ENCODE measurements at regions not wholly inside any gene's neighbourhood (a gene's known extent, or its start where the extent isn't known, plus 50 kb on each side); places are given as distances from the start of the nearest gene placed in this dataset.

GRCh38 chr3:66588340-66588847 is 87.6 kb upstream of the LRIG1 start:
- TF ChIP-seq EZH2 (IDR thresholded peaks at IDR 0.05) (no peak), POLR2AphosphoS5 (IDR thresholded peaks at IDR 0.05; ENCODE audit: borderline replicate concordance, low read depth, low read length) (no peak), FOXP2 (optimal IDR thresholded peaks at IDR 0.05; ENCODE audit: control extremely low read depth, extremely low read length, insufficient read depth) (no peak)

Measured in SK-N-MC (cell line).